ENCODE measurements at regions not wholly inside any gene's neighbourhood (a gene's known extent, or its start where the extent isn't known, plus 50 kb on each side); places are given as distances from the start of the nearest gene placed in this dataset.

- Mint-ChIP-seq H3K27me3 (ENCODE audit: insufficient read depth) (peaks cover 4% of the 10 kb centered on the region), H3K9me3 (no peaks in the 10 kb centered on the region), H3K4me1 (peaks cover 16% of the 10 kb centered on the region), H3K36me3 (ENCODE audit: low read depth) (no peaks in the 10 kb centered on the region), H3K27ac (peak overlapping the region; percentile 6), H3K4me3 (no peak overlapping the region)
- DNase-seq = no peak
- WGBS, 2 experiments (ENCODE audit: insufficient coverage in 1 of 2, insufficient read length in 1 of 2) = 44 to 57% methylated on average over 1 to 2 of the region's 2 CpGs
- no peak overlapping the region for H3K27ac ChIP-seq (ENCODE audit: low read depth, low read length)
- H3K4me3 ChIP-seq (ENCODE audit: low read length) = no peak overlapping the region
- no peaks in the 10 kb centered on the region for H3K4me1 ChIP-seq (ENCODE audit: control insufficient read depth, insufficient read depth, low read length)
- no peaks in the 10 kb centered on the region for H3K36me3 ChIP-seq (ENCODE audit: control insufficient read depth, insufficient read depth, low read length)
- peaks cover 3% of the 10 kb centered on the region for H3K9me3 ChIP-seq (ENCODE audit: control insufficient read depth, low read length)
- H3K27me3 ChIP-seq (ENCODE audit: control insufficient read depth, insufficient read depth, low read length, poor library complexity, severe bottlenecking) = no peaks in the 10 kb centered on the region
- TF ChIP-seq CTCF (conservative IDR thresholded peaks at IDR 0.05) = no peak
- H3K9ac ChIP-seq (ENCODE audit: extremely low read depth, low read length, poor library complexity, severe bottlenecking) = no peak overlapping the region
Measured at GRCh38 chr9:7402334-7403027, 397.1 kb downstream of the DMAC1 start.

- Mint-ChIP-seq H3K27ac (no peak overlapping the region), H3K36me3 (ENCODE audit: low read depth) (no peaks in the 10 kb centered on the region), H3K27me3 (ENCODE audit: insufficient read depth) (peaks cover 2% of the 10 kb centered on the region), H3K4me3 (no peak overlapping the region), H3K9me3 (no peaks in the 10 kb centered on the region), H3K4me1 (peaks cover 16% of the 10 kb centered on the region)
- Histone ChIP-seq H3K27me3 (ENCODE audit: control insufficient read depth, insufficient read depth, low read length, poor library complexity, severe bottlenecking) (no peaks in the 10 kb centered on the region), H3K4me3 (ENCODE audit: low read length) (no peak overlapping the region), H3K4me1 (ENCODE audit: control insufficient read depth, insufficient read depth, low read length) (no peaks in the 10 kb centered on the region), H3K27ac (ENCODE audit: low read depth, low read length) (no peak overlapping the region), H3K36me3 (ENCODE audit: control insufficient read depth, insufficient read depth, low read length) (no peaks in the 10 kb centered on the region), H3K9ac (ENCODE audit: extremely low read depth, low read length, poor library complexity, severe bottlenecking) (no peak overlapping the region), H3K9me3 (ENCODE audit: control insufficient read depth, low read length) (no peaks in the 10 kb centered on the region)
- no peak for TF ChIP-seq CTCF (conservative IDR thresholded peaks at IDR 0.05)
- WGBS, 2 experiments (ENCODE audit: insufficient coverage in 1 of 2, insufficient read length in 1 of 2) = 97 to 100% methylated on average over 1 to 2 of the region's 2 CpGs
- DNase-seq = no peak
Measured at GRCh38 chr9:7401116-7401515, 398.5 kb downstream of the DMAC1 start.

- H3K4me1 Mint-ChIP-seq = peaks cover 3% of the 10 kb centered on the region
- no peak overlapping the region for H3K9ac ChIP-seq (ENCODE audit: extremely low read depth, low read length, poor library complexity, severe bottlenecking)
- no peak overlapping the region for H3K4me3 Mint-ChIP-seq
- TF ChIP-seq CTCF (conservative IDR thresholded peaks at IDR 0.05) = peak; percentile 66
- no peaks in the 10 kb centered on the region for H3K36me3 Mint-ChIP-seq (ENCODE audit: low read depth)
- no peaks in the 10 kb centered on the region for H3K9me3 ChIP-seq (ENCODE audit: control insufficient read depth, low read length)
- DNase-seq = peak; percentile 60
- no peaks in the 10 kb centered on the region for H3K27me3 ChIP-seq (ENCODE audit: control insufficient read depth, insufficient read depth, low read length, poor library complexity, severe bottlenecking)
- no peak overlapping the region for H3K27ac Mint-ChIP-seq
- peaks cover 9% of the 10 kb centered on the region for H3K27me3 Mint-ChIP-seq (ENCODE audit: insufficient read depth)
- 82 to 83% methylated on average over 2 to 7 of the region's 8 CpGs for WGBS, 2 experiments (ENCODE audit: insufficient coverage in 1 of 2, insufficient read length in 1 of 2)
- H3K4me1 ChIP-seq (ENCODE audit: control insufficient read depth, insufficient read depth, low read length) = no peaks in the 10 kb centered on the region
- H3K27ac ChIP-seq (ENCODE audit: low read depth, low read length) = no peak overlapping the region
- no peaks in the 10 kb centered on the region for H3K9me3 Mint-ChIP-seq
- H3K36me3 ChIP-seq (ENCODE audit: control insufficient read depth, insufficient read depth, low read length) = no peaks in the 10 kb centered on the region
- H3K4me3 ChIP-seq (ENCODE audit: low read length) = no peak overlapping the region
Measured at GRCh38 chr9:7394002-7394774, 405.4 kb downstream of the DMAC1 start.
